OCI-LY1 (cell line): ENCODE measurements at regions not wholly inside any gene's neighbourhood (a gene's known extent, or its start where the extent isn't known, plus 50 kb on each side); places are given as distances from the start of the nearest gene placed in this dataset.

Experiments
- H2AFZ ChIP-seq: fragments of 200-600 bp; sonication (generic), shearing (Covaris generic); 2 replicates; pipeline ENCODE4 v1.6.0; 2014; ENCODE audit warnings: antibody characterized with exemption, mild to moderate bottlenecking, low read length
- H3F3A ChIP-seq: fragments of 200-600 bp; sonication (generic), shearing (Covaris generic); 2 replicates; pipeline ENCODE4 v1.6.0; 2014; ENCODE audit warnings: mild to moderate bottlenecking, antibody characterized with exemption, low read length, moderate library complexity; ENCODE audit not compliant: insufficient read depth
- H3K27ac ChIP-seq: fragments of 200-600 bp; sonication (generic); 2 replicates; pipeline ENCODE4 v1.5.1; 2014; ENCODE audit warnings: low read length, mixed run types, mild to moderate bottlenecking, low read depth; ENCODE audit not compliant: poor library complexity, severe bottlenecking
- H3K27me3 ChIP-seq: fragments of 200-600 bp; sonication (generic); 2 replicates; pipeline ENCODE4 v1.6.0; 2014; ENCODE audit warnings: antibody characterized with exemption, mild to moderate bottlenecking, low read length, moderate library complexity; ENCODE audit not compliant: insufficient read depth
- H3K36me3 ChIP-seq: fragments of 200-600 bp; sonication (generic); 2 replicates; pipeline ENCODE4 v1.6.1; 2014; ENCODE audit warnings: mild to moderate bottlenecking, antibody characterized with exemption, low read length, moderate library complexity, mixed read lengths; ENCODE audit not compliant: insufficient read depth
- H3K4me1 ChIP-seq: fragments of 200-600 bp; sonication (generic); 2 replicates; pipeline ENCODE4 v1.5.1; 2014; ENCODE audit warnings: mild to moderate bottlenecking, low read length, moderate library complexity; ENCODE audit not compliant: insufficient read depth, severe bottlenecking
- H3K4me2 ChIP-seq: fragments of 200-600 bp; sonication (generic), shearing (Covaris generic); 2 replicates; pipeline ENCODE4 v1.6.1; 2014; ENCODE audit warnings: low read length
- H3K4me3 ChIP-seq: fragments of 200-600 bp; sonication (generic); 2 replicates; pipeline ENCODE4 v1.5.1; 2014; ENCODE audit warnings: low read length, low read depth, mild to moderate bottlenecking, mixed read lengths; ENCODE audit not compliant: poor library complexity, severe bottlenecking
- H3K79me2 ChIP-seq: fragments of 200-600 bp; shearing (Covaris generic); 2 replicates; pipeline ENCODE4 v1.6.1; 2016; ENCODE audit warnings: mixed run types, low read length, mixed read lengths; ENCODE audit not compliant: insufficient read depth
- H3K9ac ChIP-seq: fragments of 200-600 bp; sonication (generic), shearing (Covaris generic); 2 replicates; pipeline ENCODE4 v1.6.1; 2014; ENCODE audit warnings: mild to moderate bottlenecking, low read length, mixed read lengths
- H3K9me2 ChIP-seq: fragments of 200-600 bp; sonication (generic), shearing (Covaris generic); 2 replicates; pipeline ENCODE4 v1.6.1; 2014; ENCODE audit warnings: low read depth, mild to moderate bottlenecking, low read length, mixed read lengths
- H3K9me3 ChIP-seq: fragments of 200-600 bp; shearing (Covaris generic); 2 replicates; pipeline ENCODE4 v1.6.1; 2014; ENCODE audit warnings: low read length, mixed read lengths
- H4K20me1 ChIP-seq: fragments of 200-600 bp; sonication (generic), shearing (Covaris generic); 2 replicates; pipeline ENCODE4 v1.6.0; 2016; ENCODE audit warnings: mild to moderate bottlenecking, low read length; ENCODE audit not compliant: insufficient read depth
- EZH2 ChIP-seq: fragments of 200-600 bp; sonication (generic), shearing (Covaris generic); IDR thresholded peaks from 2 replicates; pipeline ENCODE4 v1.8.0; 2017; ENCODE audit warnings: borderline replicate concordance, mixed run types, mild to moderate bottlenecking, antibody characterized with exemption, low read length, moderate library complexity, mixed read lengths
- TF ChIP-seq, protein P1 (sequence below): fragments of 200-600 bp; sonication (generic), shearing (Covaris generic); IDR thresholded peaks from 2 replicates; pipeline ENCODE4 v1.5.1; 2017; ENCODE audit warnings: mild to moderate bottlenecking, antibody characterized with exemption, low read length, moderate library complexity, mixed read lengths

DNA sequence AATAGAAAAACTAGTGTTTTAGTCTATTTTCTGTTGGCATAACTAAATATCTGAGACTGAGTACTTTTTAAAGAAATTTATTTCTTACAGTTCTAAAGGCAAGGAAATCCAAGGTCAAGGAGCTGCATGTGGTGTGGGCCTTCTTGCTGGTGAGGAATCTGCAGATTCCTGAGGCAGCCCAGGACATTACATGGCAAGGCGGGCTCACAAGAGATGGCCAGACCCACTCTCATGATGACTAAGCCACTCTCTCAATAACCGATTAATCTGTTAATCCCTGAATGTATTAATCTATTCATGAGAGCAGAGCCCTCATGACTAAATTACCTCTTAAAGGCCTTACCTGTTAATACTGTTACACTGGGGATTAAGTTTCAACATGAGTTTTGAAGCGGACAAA is 340.8 kb downstream of the GRXCR1 start:
- H3K9me3 ChIP-seq, result no peaks in the 10 kb centered on the region
- H3K4me2 ChIP-seq, result no peak overlapping the region
- no peak overlapping the region for H2AFZ ChIP-seq
- H3K36me3 ChIP-seq, result no peaks in the 10 kb centered on the region
- H3K4me1 ChIP-seq, result no peaks in the 10 kb centered on the region
- no peak overlapping the region for H3K9ac ChIP-seq
- no peaks in the 10 kb centered on the region for H3K79me2 ChIP-seq
- no peaks in the 10 kb centered on the region for H3K27me3 ChIP-seq
- H3K4me3 ChIP-seq, result no peak overlapping the region
- TF ChIP-seq, protein P1, sequence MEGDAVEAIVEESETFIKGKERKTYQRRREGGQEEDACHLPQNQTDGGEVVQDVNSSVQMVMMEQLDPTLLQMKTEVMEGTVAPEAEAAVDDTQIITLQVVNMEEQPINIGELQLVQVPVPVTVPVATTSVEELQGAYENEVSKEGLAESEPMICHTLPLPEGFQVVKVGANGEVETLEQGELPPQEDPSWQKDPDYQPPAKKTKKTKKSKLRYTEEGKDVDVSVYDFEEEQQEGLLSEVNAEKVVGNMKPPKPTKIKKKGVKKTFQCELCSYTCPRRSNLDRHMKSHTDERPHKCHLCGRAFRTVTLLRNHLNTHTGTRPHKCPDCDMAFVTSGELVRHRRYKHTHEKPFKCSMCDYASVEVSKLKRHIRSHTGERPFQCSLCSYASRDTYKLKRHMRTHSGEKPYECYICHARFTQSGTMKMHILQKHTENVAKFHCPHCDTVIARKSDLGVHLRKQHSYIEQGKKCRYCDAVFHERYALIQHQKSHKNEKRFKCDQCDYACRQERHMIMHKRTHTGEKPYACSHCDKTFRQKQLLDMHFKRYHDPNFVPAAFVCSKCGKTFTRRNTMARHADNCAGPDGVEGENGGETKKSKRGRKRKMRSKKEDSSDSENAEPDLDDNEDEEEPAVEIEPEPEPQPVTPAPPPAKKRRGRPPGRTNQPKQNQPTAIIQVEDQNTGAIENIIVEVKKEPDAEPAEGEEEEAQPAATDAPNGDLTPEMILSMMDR, result no peak
- TF ChIP-seq EZH2, result no peak
- no peak overlapping the region for H3K27ac ChIP-seq
- no peaks in the 10 kb centered on the region for H4K20me1 ChIP-seq
- no peaks in the 10 kb centered on the region for H3K9me2 ChIP-seq
- no peaks in the 10 kb centered on the region for H3F3A ChIP-seq

DNA sequence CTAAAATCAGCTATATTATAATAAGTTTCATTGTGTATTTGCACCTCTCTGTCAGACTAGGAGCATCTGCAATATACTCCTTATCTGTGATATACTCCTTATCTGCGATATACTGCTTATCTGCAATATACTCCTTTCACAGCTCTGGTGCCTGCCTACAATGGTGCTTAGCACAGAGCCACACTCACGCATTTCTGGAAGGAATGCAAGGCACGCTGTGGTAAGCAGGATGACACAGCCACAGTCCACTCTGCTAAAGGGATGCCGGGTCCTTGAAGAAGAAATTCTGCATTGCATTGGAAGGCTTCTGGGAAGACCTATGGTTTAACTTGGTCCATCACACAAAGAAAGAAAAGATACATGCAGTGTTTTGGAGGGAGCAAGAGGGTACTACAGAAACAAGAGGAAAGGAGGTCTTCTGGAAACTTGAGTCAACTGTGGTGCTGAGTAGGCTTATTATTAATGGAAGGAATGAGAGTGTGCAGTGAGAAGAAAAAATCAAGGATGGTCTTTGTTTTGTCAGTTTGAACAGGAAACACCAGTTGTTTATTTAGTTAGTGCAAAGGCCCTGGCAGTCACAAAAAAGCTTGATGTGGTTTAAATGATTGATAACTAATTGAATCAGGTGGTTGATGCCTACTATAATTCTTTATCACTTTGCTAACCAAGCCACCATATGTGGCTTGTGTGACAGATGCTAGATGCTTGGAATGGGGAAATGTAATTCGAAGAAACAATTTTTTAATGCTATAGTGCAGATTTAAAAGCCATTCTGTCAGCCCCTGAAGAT is 342.3 kb downstream of the GRXCR1 start:
- Histone ChIP-seq H3K9ac (no peak overlapping the region), H2AFZ (no peak overlapping the region), H3F3A (no peaks in the 10 kb centered on the region), H3K27ac (no peak overlapping the region), H3K4me1 (no peaks in the 10 kb centered on the region), H3K36me3 (no peaks in the 10 kb centered on the region), H4K20me1 (no peaks in the 10 kb centered on the region), H3K4me3 (no peak overlapping the region), H3K9me3 (no peaks in the 10 kb centered on the region), H3K9me2 (no peaks in the 10 kb centered on the region), H3K79me2 (no peaks in the 10 kb centered on the region), H3K4me2 (no peak overlapping the region), H3K27me3 (no peaks in the 10 kb centered on the region)
- TF ChIP-seq, protein P1, result no peak
- TF ChIP-seq EZH2, result no peak

DNA sequence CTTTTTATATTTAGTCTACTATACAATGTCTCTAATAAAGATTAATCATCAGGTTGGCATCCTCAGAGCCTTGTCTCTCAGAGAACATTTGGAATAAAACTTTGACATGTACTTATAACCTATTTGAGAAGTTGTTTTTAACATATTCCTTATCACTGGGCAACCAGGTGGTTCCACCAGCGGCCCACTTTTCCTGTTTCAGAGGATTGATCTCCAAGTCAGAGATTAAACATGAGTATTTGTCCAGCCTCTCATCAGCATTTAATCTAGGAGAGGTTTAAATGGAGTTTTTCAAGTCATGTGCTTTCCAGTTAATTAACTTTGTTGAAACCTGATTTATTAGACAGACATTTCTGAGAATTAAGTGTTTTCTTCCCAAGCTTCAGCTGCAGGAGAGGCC is 345.5 kb downstream of the GRXCR1 start:
- H3K27ac ChIP-seq, result no peak overlapping the region
- no peaks in the 10 kb centered on the region for H3K36me3 ChIP-seq

More for the DNA sequence above, 345.5 kb downstream of the GRXCR1 start:
- H3K27me3 ChIP-seq, result no peaks in the 10 kb centered on the region
- no peaks in the 10 kb centered on the region for H3K9me2 ChIP-seq
- no peak overlapping the region for H2AFZ ChIP-seq
- TF ChIP-seq EZH2, result no peak
- TF ChIP-seq, protein P1, result no peak
- H3K4me1 ChIP-seq, result no peaks in the 10 kb centered on the region
- H3K9me3 ChIP-seq, result no peaks in the 10 kb centered on the region
- no peaks in the 10 kb centered on the region for H3K79me2 ChIP-seq
- H3K4me2 ChIP-seq, result no peak overlapping the region
- no peaks in the 10 kb centered on the region for H4K20me1 ChIP-seq
- H3K4me3 ChIP-seq, result no peak overlapping the region
- no peaks in the 10 kb centered on the region for H3F3A ChIP-seq
- H3K9ac ChIP-seq, result no peak overlapping the region
